H9 (cell line): ENCODE measurements at regions not wholly inside any gene's neighbourhood (a gene's known extent, or its start where the extent isn't known, plus 50 kb on each side); places are given as distances from the start of the nearest gene placed in this dataset.

ENCODE experiments used
- DNase-seq: peaks from one replicate; pipeline ENCODE4 v3.0.0-alpha.2; 2017
- H2AFZ ChIP-seq: one replicate; pipeline ENCODE4 v1.6.1; 2013; ENCODE audit warnings: mild to moderate bottlenecking, low read length, control low read depth, moderate library complexity
- H2AK5ac ChIP-seq: 2 replicates; pipeline ENCODE4 v1.6.1; 2013; ENCODE audit warnings: low read length, control low read depth, mixed read lengths; ENCODE audit not compliant: insufficient read length
- H2BK120ac ChIP-seq: one replicate; pipeline ENCODE4 v1.6.1; 2013; ENCODE audit warnings: low read depth, mild to moderate bottlenecking, low read length, control low read depth, inconsistent platforms; ENCODE audit not compliant: poor library complexity, severe bottlenecking
- H2BK12ac ChIP-seq: 2 replicates; pipeline ENCODE4 v1.6.1; 2013; ENCODE audit warnings: low read length, control low read depth, mixed read lengths, low read depth; ENCODE audit not compliant: insufficient read length
- H2BK15ac ChIP-seq: 2 replicates; pipeline ENCODE4 v1.6.1; 2013; ENCODE audit warnings: low read depth, low read length, control low read depth
- H2BK20ac ChIP-seq: one replicate; pipeline ENCODE4 v1.6.1; 2013; ENCODE audit warnings: low read depth, mild to moderate bottlenecking, low read length, control low read depth, inconsistent platforms; ENCODE audit not compliant: poor library complexity, severe bottlenecking
- H2BK5ac ChIP-seq: 2 replicates; pipeline ENCODE4 v1.6.1; 2013; ENCODE audit warnings: low read length, control low read depth, mixed read lengths; ENCODE audit not compliant: insufficient read length
- H3K14ac ChIP-seq: 2 replicates; pipeline ENCODE4 v1.6.1; 2013; ENCODE audit warnings: low read length, control low read depth; ENCODE audit not compliant: insufficient read depth
- H3K18ac ChIP-seq: 2 replicates; pipeline ENCODE4 v1.6.1; 2013; ENCODE audit warnings: low read depth, mild to moderate bottlenecking, mixed read lengths, low read length, control low read depth; ENCODE audit not compliant: insufficient read length
- H3K23ac ChIP-seq: 2 replicates; pipeline ENCODE4 v1.6.1; 2013; ENCODE audit warnings: low read length, control low read depth, mixed read lengths, low read depth; ENCODE audit not compliant: insufficient read length
- H3K23me2 ChIP-seq: 2 replicates; pipeline ENCODE4 v1.6.1; 2013; ENCODE audit warnings: low read depth, mild to moderate bottlenecking, mixed read lengths, low read length, control low read depth; ENCODE audit not compliant: insufficient read length, poor library complexity, severe bottlenecking
- H3K27ac ChIP-seq: 2 replicates; pipeline ENCODE4 v1.5.1; 2013; ENCODE audit warnings: low read length, control low read depth, mixed read lengths, low read depth; ENCODE audit not compliant: insufficient read length
- H3K27me3 ChIP-seq: 2 replicates; pipeline ENCODE4 v1.6.1; 2013; ENCODE audit warnings: low read length, control low read depth, inconsistent platforms; ENCODE audit not compliant: insufficient read depth
- H3K4ac ChIP-seq: 2 replicates; pipeline ENCODE4 v1.6.1; 2013; ENCODE audit warnings: low read depth, mild to moderate bottlenecking, control low read depth, inconsistent platforms, low read length, moderate library complexity
- H3K4me1 ChIP-seq: 2 replicates; pipeline ENCODE4 v1.6.1; 2013; ENCODE audit warnings: low read length, control low read depth, inconsistent platforms; ENCODE audit not compliant: insufficient read depth
- H3K4me2 ChIP-seq: 2 replicates; pipeline ENCODE4 v1.6.1; 2013; ENCODE audit warnings: low read length, control low read depth, mixed read lengths; ENCODE audit not compliant: insufficient read length, insufficient read depth
- H3K56ac ChIP-seq: 2 replicates; pipeline ENCODE4 v1.6.1; 2013; ENCODE audit warnings: low read depth, mild to moderate bottlenecking, mixed read lengths, low read length, control low read depth; ENCODE audit not compliant: insufficient read length
- H3K79me1 ChIP-seq: 2 replicates; pipeline ENCODE4 v1.6.1; 2013; ENCODE audit warnings: low read depth, mild to moderate bottlenecking, moderate library complexity, low read length, control low read depth, inconsistent platforms; ENCODE audit not compliant: insufficient read depth, poor library complexity, severe bottlenecking
- H3K79me2 ChIP-seq: 2 replicates; pipeline ENCODE4 v1.6.1; 2013; ENCODE audit warnings: low read length, control low read depth, inconsistent platforms; ENCODE audit not compliant: insufficient read depth
- H3K9ac ChIP-seq: 2 replicates; pipeline ENCODE4 v1.6.1; 2013; ENCODE audit warnings: low read length, control low read depth, mixed read lengths; ENCODE audit not compliant: insufficient read length; ENCODE audit errors: extremely low read depth
- H3K9me3 ChIP-seq: one replicate; pipeline ENCODE4 v1.6.1; 2013; ENCODE audit warnings: low read depth, low read length, inconsistent platforms; ENCODE audit not compliant: control insufficient read depth
- H3T11ph ChIP-seq: one replicate; pipeline ENCODE4 v1.6.1; 2013; ENCODE audit warnings: mild to moderate bottlenecking, low read length, control low read depth, inconsistent platforms
- H4K20me1 ChIP-seq: one replicate; pipeline ENCODE4 v1.6.1; 2013; ENCODE audit not compliant: control insufficient read depth, insufficient read length, insufficient read depth
- H4K5ac ChIP-seq: 2 replicates; pipeline ENCODE4 v1.6.1; 2013; ENCODE audit warnings: low read depth, mild to moderate bottlenecking, mixed read lengths, low read length, control low read depth; ENCODE audit not compliant: insufficient read length
- H4K8ac ChIP-seq: replicated peaks from 2 replicates; pipeline ENCODE4 v1.6.1; 2013; ENCODE audit warnings: low read length, control low read depth, mixed read lengths, low read depth; ENCODE audit not compliant: insufficient read length
- H4K91ac ChIP-seq: 2 replicates; pipeline ENCODE4 v1.6.1; 2013; ENCODE audit warnings: low read depth, mild to moderate bottlenecking, moderate library complexity, mixed read lengths, low read length, control low read depth; ENCODE audit not compliant: insufficient read length
- H3K27ac Mint-ChIP-seq, 3 experiments: 2 replicates in 2 of 3; 3 replicates in 1 of 3; pipeline ENCODE4 v1.8.0; 2020 to 2021; ENCODE audit warnings: mixed read lengths in 3 of 3, mild to moderate bottlenecking in 1 of 3, moderate library complexity in 1 of 3
- H3K27me3 Mint-ChIP-seq: 2 replicates; pipeline ENCODE4 v1.8.0; 2021; ENCODE audit warnings: low read depth, mild to moderate bottlenecking, moderate library complexity, mixed read lengths
- H3K36me3 Mint-ChIP-seq, 3 experiments: 2 replicates in 2 of 3; 3 replicates in 1 of 3; pipeline ENCODE4 v1.8.0; 2020 to 2021; ENCODE audit warnings: low read depth in 3 of 3, mixed read lengths in 3 of 3; ENCODE audit not compliant: insufficient read depth in 1 of 3
- H3K4me1 Mint-ChIP-seq, 2 experiments: 2 replicates each; pipeline ENCODE4 v1.8.0; 2020; ENCODE audit warnings: mixed read lengths in 2 of 2
- H3K4me3 Mint-ChIP-seq, 2 experiments: 2 replicates in 1 of 2; 3 replicates in 1 of 2; pipeline ENCODE4 v1.8.0; 2020 to 2021; ENCODE audit warnings: mild to moderate bottlenecking in 2 of 2, mixed read lengths in 2 of 2, moderate library complexity in 1 of 2
- H3K9me3 Mint-ChIP-seq, 2 experiments: 2 replicates in 1 of 2; 3 replicates in 1 of 2; pipeline ENCODE4 v1.8.0; 2020; ENCODE audit warnings: mild to moderate bottlenecking in 2 of 2, mixed read lengths in 2 of 2, moderate library complexity in 1 of 2
- CTCF ChIP-seq: fragments of 200-600 bp; sonication (generic); conservative IDR thresholded peaks from 3 replicates; pipeline ENCODE4 v1.8.0; 2021; ENCODE audit warnings: antibody characterized with exemption, mild to moderate bottlenecking
- WGBS: extraction: QIAGEN DNeasy Blood & Tissue Kit; methylation state at CpG from one replicate; pipeline ENCODE4 v1.1.7; 2013; ENCODE audit warnings: missing lambda C conversion rate, low lambda C conversion rate, mixed read lengths; ENCODE audit not compliant: insufficient read length; ENCODE audit errors: extremely low coverage; 5-methylcytosine and 5-hydroxymethylcytosine counted together

GRCh38 chr12:78560633-78561032, 303.9 kb upstream of the SYT1 start:
- H3K4me3 Mint-ChIP-seq = no peak overlapping the region

More at GRCh38 chr12:78560633-78561032, 303.9 kb upstream of the SYT1 start:
- Histone ChIP-seq H3K4me1 (no peaks in the 10 kb centered on the region), H2AK5ac (no peak overlapping the region), H3K4me2 (no peak overlapping the region), H4K91ac (no peak overlapping the region), H2BK15ac (no peak overlapping the region), H3K23me2 (no peaks in the 10 kb centered on the region), H3K56ac (no peak overlapping the region), H3K4ac (no peak overlapping the region), H4K8ac (no peak overlapping the region), H3T11ph (no peak overlapping the region), H3K9me3 (no peaks in the 10 kb centered on the region), H3K79me1 (no peaks in the 10 kb centered on the region), H4K5ac (no peak overlapping the region), H3K27ac (no peak overlapping the region), H4K20me1 (no peaks in the 10 kb centered on the region), H2BK5ac (no peak overlapping the region), H2BK120ac (no peak overlapping the region), H3K9ac (no peak overlapping the region), H2BK20ac (no peak overlapping the region), H2AFZ (no peak overlapping the region), H2BK12ac (no peak overlapping the region), H3K79me2 (no peaks in the 10 kb centered on the region), H3K23ac (no peak overlapping the region), H3K18ac (no peak overlapping the region), H3K27me3 (no peaks in the 10 kb centered on the region), H3K14ac (no peak overlapping the region)
- no CpG with 5 or more reads among the region's 5 CpGs for WGBS
- no peak overlapping the region for H3K27ac Mint-ChIP-seq
- no peak for DNase-seq
- TF ChIP-seq CTCF = no peak
- peaks cover 16 to 17% of the 10 kb centered on the region in 2 experiments for H3K4me1 Mint-ChIP-seq
- no peaks in the 10 kb centered on the region for H3K36me3 Mint-ChIP-seq
- no peaks in the 10 kb centered on the region for H3K9me3 Mint-ChIP-seq
- no peaks in the 10 kb centered on the region for H3K27me3 Mint-ChIP-seq
